ENCODE measurements at regions not wholly inside any gene's neighbourhood (a gene's known extent, or its start where the extent isn't known, plus 50 kb on each side); places are given as distances from the start of the nearest gene placed in this dataset.

GRCh38 chr4:110780538-110780937 is 157.7 kb upstream of the PITX2 start:
- DNase-seq, result peak; percentile 22

- no peak for DNase-seq
Measured at GRCh38 chr4:110781944-110782343, 159.1 kb upstream of the PITX2 start.

- DNase-seq, result no peak
Measured at GRCh38 chr4:110787109-110787508, 164.2 kb upstream of the PITX2 start.

DNA sequence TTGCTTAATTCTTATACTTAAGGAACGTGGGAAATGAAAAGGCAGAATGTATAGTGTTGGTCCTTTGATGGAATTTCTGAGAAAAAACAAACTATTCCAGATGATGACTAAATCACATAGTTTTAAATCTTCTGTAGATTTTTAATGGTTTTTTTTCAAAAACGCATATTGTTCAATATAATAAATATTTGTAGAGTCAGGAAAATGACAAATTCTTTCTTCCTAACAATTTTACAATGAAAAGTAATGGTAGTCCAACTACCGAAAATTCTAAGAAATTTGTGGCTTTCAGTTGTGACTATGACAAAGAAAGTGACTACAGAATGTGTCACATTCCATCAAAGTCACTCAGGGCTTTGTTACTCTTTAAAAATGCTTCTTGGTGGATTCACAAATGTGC is 164.8 kb upstream of the PITX2 start:
- DNase-seq, result no peak

GRCh38 chr4:110788302-110788701 is 165.4 kb upstream of the PITX2 start:
- no peak for DNase-seq

DNA sequence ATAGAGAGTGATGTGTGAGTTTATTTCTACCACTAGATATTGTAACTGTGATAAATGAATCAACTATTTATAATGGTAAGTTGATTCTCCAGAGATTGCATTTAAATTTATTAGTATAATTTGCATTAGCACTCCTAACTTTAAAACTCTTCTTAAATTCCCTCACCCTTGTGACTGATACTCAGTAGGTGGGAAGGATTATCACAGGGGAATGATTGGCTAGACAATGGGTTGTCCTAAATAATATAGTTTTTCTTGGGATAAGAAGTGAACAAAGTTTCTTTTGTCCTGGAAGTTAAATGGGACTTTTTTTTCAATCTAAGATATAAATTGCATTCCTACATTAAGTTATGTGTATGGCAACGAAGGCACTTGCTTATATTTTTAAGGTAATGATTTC is 169.2 kb upstream of the PITX2 start:
- no peak for DNase-seq

DNA sequence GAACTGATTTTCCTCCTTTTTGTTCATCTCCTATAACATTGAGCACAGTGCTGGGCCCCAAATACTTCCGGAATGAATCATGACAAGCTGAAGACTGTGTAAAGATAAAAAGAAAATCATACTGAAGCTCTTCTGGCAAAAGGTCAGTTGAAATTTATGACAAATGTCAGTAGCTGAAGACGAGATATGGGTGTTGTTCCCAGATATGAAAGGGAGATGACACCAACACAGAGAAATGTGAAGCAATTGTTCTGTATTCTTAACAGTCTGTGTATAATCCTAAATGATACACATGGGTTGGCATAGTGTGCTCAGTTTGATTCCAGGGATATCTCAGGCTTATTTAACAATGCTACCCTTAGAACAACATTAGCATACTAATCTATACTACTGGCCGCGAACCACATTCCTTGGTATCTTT is 170.5 kb upstream of the PITX2 start:
- no peak for DNase-seq

GRCh38 chr4:110793890-110794554 is 171.1 kb upstream of the PITX2 start:
- DNase-seq, result no peak

- no peak for DNase-seq
Measured at GRCh38 chr4:110795971-110796370, 173.1 kb upstream of the PITX2 start.

- no peak for DNase-seq
Measured at GRCh38 chr4:110797486-110797885, 174.6 kb upstream of the PITX2 start.

- no peak for DNase-seq
Measured at GRCh38 chr4:110798687-110799086, 175.8 kb upstream of the PITX2 start.

GRCh38 chr4:110799211-110799610 is 176.3 kb upstream of the PITX2 start:
- no peak for DNase-seq

GRCh38 chr4:110801591-110801990 is 178.7 kb upstream of the PITX2 start:
- no peak for DNase-seq

GRCh38 chr4:110808351-110808878 is 185.5 kb upstream of the PITX2 start:
- DNase-seq, result no peak

GRCh38 chr4:110815950-110816349 is 193.1 kb upstream of the PITX2 start:
- no peak for DNase-seq

DNA sequence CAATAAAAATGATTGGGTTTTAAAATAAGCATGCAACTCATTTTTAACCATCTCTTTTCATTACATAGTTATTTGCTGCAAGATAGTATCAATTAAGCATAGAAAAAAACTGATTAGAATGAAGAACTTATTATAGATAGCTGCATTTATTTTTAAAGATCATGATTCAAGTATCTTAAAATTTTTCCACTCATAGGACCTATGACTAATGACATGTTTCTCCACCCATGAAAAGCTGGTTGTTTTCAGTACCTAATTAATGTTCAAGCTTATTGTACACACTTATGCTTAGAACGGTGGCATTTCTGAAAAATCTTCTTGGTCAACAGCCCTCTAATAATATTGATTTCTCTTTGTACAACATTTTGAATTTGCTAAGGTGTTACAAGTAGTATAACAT is 193.5 kb upstream of the PITX2 start:
- no peak for DNase-seq

- DNase-seq, result no peak
Measured at GRCh38 chr4:110821186-110821585, 198.3 kb upstream of the PITX2 start.

- DNase-seq, result no peak
Measured at GRCh38 chr4:110823251-110823650, 200.4 kb upstream of the PITX2 start.

- no peak for DNase-seq
Measured at GRCh38 chr4:110824344-110824743, 201.5 kb upstream of the PITX2 start.

- no peak for DNase-seq
Measured at GRCh38 chr4:110826656-110827055, 203.8 kb upstream of the PITX2 start.

DNA sequence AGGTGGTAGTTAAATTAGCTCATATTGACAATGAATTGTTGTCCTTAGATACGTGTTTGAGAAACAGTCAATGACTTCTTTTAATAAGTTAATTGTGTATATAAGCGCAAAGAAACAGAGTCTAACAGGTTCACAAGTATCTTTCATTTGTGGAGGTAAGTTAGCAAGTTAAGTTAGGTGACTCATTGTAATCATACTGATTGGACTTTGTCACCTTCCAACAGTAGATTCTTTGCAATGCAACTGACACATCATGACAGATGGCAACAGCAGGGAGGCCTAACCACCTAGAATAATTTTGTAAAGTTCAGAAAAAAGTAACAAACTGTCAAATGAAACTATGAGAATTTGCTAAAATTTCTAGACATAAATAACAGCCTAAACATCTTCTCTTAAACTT is 207.6 kb upstream of the PITX2 start:
- DNase-seq, result no peak

DNA sequence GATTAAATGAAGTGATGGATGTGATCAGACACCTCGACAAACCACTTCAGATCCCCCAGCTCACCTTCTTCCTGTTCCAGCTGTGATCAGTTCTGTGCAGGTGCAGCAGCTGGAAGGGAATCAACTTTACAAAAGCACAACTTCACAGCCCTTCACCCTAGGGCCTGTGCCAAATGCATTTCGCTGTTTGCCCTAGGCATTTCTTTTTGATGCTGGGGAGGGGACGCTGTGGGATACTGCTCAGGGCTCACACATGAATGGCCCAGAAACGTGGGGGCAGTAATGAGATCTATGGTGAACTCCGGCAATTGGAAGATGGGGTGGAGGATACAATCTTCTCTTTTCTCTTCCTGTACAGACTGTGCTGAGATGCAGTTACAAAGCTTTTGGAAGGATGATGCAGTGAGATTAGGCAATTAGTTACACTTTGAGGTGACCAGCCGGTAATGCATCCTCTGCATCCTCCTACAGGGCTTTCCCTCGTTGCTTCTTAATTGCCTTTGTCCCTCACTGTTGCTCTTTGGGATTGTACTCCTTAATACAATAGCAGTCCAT is 215.1 kb upstream of the PITX2 start:
- DNase-seq, result no peak

DNA sequence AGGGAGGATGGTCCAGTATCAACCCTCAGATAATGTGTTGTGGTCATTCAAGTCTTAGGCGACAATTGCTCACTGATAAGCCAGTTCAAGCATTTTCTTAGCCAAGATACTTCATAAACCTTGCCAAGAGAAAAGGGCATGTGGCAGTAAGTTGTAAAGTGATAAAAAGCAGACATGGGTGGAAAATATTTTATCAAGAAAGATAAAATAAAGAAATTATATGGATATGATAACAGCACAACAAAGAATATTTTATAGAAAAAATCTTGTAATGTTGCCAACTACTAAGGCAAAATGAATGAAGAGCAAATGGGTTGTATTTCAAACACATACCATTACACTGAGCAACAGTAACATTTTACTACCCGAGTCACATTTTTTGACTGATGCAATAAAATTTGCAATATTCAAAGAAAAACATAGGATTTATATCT is 217.4 kb upstream of the PITX2 start:
- no peak for DNase-seq

DNA sequence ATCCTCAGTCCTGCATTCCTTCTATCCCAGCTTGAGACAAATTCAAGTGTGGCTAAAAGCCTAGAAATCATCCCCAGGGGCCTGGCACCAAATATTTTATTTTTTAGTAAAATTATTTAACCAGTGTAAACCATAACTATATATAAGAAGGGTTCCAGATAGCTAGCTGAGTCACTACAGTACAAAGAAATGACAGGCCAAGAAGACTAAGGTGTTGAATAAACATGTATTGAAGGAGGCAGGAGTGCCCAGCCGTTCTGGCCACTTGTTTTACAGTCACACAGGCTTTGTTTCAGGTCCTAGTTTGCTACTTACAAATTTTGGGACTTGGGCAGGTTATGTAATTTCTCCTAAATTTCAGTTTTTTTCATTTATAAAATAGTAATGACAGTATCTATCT is 225.9 kb upstream of the PITX2 start:
- no peak for DNase-seq

- no peak for DNase-seq
Measured at GRCh38 chr4:110849461-110849860, 226.6 kb upstream of the PITX2 start.

All from MV-4-11 (cell line).